ENCODE measurements at regions not wholly inside any gene's neighbourhood (a gene's known extent, or its start where the extent isn't known, plus 50 kb on each side); places are given as distances from the start of the nearest gene placed in this dataset.
"Not testable (repeated sequence)": the region's sequence is repeated elsewhere in the genome, so short reads cannot be mapped to it uniquely, and the experiment has no call there.

- Histone ChIP-seq H3K27ac (ENCODE audit: low read depth, low read length) (no peak overlapping the region), H3K36me3 (ENCODE audit: insufficient read depth, low read length) (no peaks in the 10 kb centered on the region), H3K27me3 (ENCODE audit: insufficient read depth, low read length) (no peaks in the 10 kb centered on the region), H3K9me3 (ENCODE audit: insufficient read depth, low read depth, low read length) (no peaks in the 10 kb centered on the region), H3K9ac (ENCODE audit: low read depth, low read length) (no peak overlapping the region), H3K4me3 (ENCODE audit: low read length) (no peak overlapping the region), H3K4me1 (ENCODE audit: insufficient read depth, low read length) (peaks cover 43% of the 10 kb centered on the region)
- WGBS, result 83% methylated on average over 3 of the region's 3 CpGs
Observed at GRCh38 chr3:170814822-170815221, 55.2 kb downstream of the RPL22L1 start.

GRCh38 chr3:170813266-170813665, 56.7 kb downstream of the RPL22L1 start:
- WGBS, result 82% methylated on average over 5 of the region's 5 CpGs
- peaks cover 43% of the 10 kb centered on the region for H3K4me1 ChIP-seq (ENCODE audit: insufficient read depth, low read length)
- no peaks in the 10 kb centered on the region for H3K9me3 ChIP-seq (ENCODE audit: insufficient read depth, low read depth, low read length)
- H3K27me3 ChIP-seq (ENCODE audit: insufficient read depth, low read length), result no peaks in the 10 kb centered on the region
- H3K36me3 ChIP-seq (ENCODE audit: insufficient read depth, low read length), result no peaks in the 10 kb centered on the region
- H3K4me3 ChIP-seq (ENCODE audit: low read length), result no peak overlapping the region
- H3K9ac ChIP-seq (ENCODE audit: low read depth, low read length), result no peak overlapping the region
- no peak overlapping the region for H3K27ac ChIP-seq (ENCODE audit: low read depth, low read length)

- Histone ChIP-seq H3K27me3 (ENCODE audit: insufficient read depth, low read length) (no peaks in the 10 kb centered on the region), H3K9me3 (ENCODE audit: insufficient read depth, low read depth, low read length) (no peaks in the 10 kb centered on the region), H3K4me1 (ENCODE audit: insufficient read depth, low read length) (peaks cover 38% of the 10 kb centered on the region), H3K4me3 (ENCODE audit: low read length) (no peak overlapping the region), H3K9ac (ENCODE audit: low read depth, low read length) (no peak overlapping the region), H3K27ac (ENCODE audit: low read depth, low read length) (no peak overlapping the region), H3K36me3 (ENCODE audit: insufficient read depth, low read length) (no peaks in the 10 kb centered on the region)
- WGBS, result 47% methylated on average over 7 of the region's 8 CpGs
Observed at GRCh38 chr3:170811928-170812591, 57.9 kb downstream of the RPL22L1 start.

GRCh38 chr3:170811515-170811914, 58.5 kb downstream of the RPL22L1 start:
- H3K36me3 ChIP-seq (ENCODE audit: insufficient read depth, low read length), result no peaks in the 10 kb centered on the region
- no peak overlapping the region for H3K9ac ChIP-seq (ENCODE audit: low read depth, low read length)
- no peak overlapping the region for H3K27ac ChIP-seq (ENCODE audit: low read depth, low read length)
- H3K27me3 ChIP-seq (ENCODE audit: insufficient read depth, low read length), result no peaks in the 10 kb centered on the region
- WGBS, result 73% methylated on average over 5 of the region's 5 CpGs
- H3K4me3 ChIP-seq (ENCODE audit: low read length), result no peak overlapping the region
- no peaks in the 10 kb centered on the region for H3K9me3 ChIP-seq (ENCODE audit: insufficient read depth, low read depth, low read length)
- peaks cover 32% of the 10 kb centered on the region for H3K4me1 ChIP-seq (ENCODE audit: insufficient read depth, low read length)

- no peak overlapping the region for H3K4me3 ChIP-seq (ENCODE audit: low read length)
- WGBS, result 81% methylated on average over 1 of the region's 1 CpG
- H3K4me1 ChIP-seq (ENCODE audit: insufficient read depth, low read length), result peaks cover 17% of the 10 kb centered on the region
- no peaks in the 10 kb centered on the region for H3K9me3 ChIP-seq (ENCODE audit: insufficient read depth, low read depth, low read length)
- H3K27me3 ChIP-seq (ENCODE audit: insufficient read depth, low read length), result no peaks in the 10 kb centered on the region
- H3K36me3 ChIP-seq (ENCODE audit: insufficient read depth, low read length), result no peaks in the 10 kb centered on the region
- no peak overlapping the region for H3K27ac ChIP-seq (ENCODE audit: low read depth, low read length)
- H3K9ac ChIP-seq (ENCODE audit: low read depth, low read length), result no peak overlapping the region
Observed at GRCh38 chr3:170809975-170810357, 60.0 kb downstream of the RPL22L1 start.

GRCh38 chr3:170809007-170809974, 60.7 kb downstream of the RPL22L1 start:
- Histone ChIP-seq H3K27ac (ENCODE audit: low read depth, low read length) (no peak overlapping the region), H3K4me3 (ENCODE audit: low read length) (no peak overlapping the region), H3K27me3 (ENCODE audit: insufficient read depth, low read length) (no peaks in the 10 kb centered on the region), H3K9me3 (ENCODE audit: insufficient read depth, low read depth, low read length) (no peaks in the 10 kb centered on the region), H3K4me1 (ENCODE audit: insufficient read depth, low read length) (peaks cover 14% of the 10 kb centered on the region), H3K9ac (ENCODE audit: low read depth, low read length) (no peak overlapping the region), H3K36me3 (ENCODE audit: insufficient read depth, low read length) (no peaks in the 10 kb centered on the region)
- 76% methylated on average over 14 of the region's 14 CpGs for WGBS

- H3K36me3 ChIP-seq (ENCODE audit: insufficient read depth, low read length), result no peaks in the 10 kb centered on the region
- no peaks in the 10 kb centered on the region for H3K27me3 ChIP-seq (ENCODE audit: insufficient read depth, low read length)
- H3K9ac ChIP-seq (ENCODE audit: low read depth, low read length), result no peak overlapping the region
- whole genome bisulfite sequencing, result 97% methylated on average over 5 of the region's 5 CpGs
- no peak overlapping the region for H3K4me3 ChIP-seq (ENCODE audit: low read length)
- no peak overlapping the region for H3K27ac ChIP-seq (ENCODE audit: low read depth, low read length)
- H3K4me1 ChIP-seq (ENCODE audit: insufficient read depth, low read length), result peaks cover 14% of the 10 kb centered on the region
- H3K9me3 ChIP-seq (ENCODE audit: insufficient read depth, low read depth, low read length), result no peaks in the 10 kb centered on the region
Observed at GRCh38 chr3:170808041-170808440, 62.0 kb downstream of the RPL22L1 start.

- H3K4me1 ChIP-seq (ENCODE audit: insufficient read depth, low read length), result peaks cover 10% of the 10 kb centered on the region; the same call in 1 of the 2 replicates
- H3K9ac ChIP-seq (ENCODE audit: low read depth, low read length), result no peak overlapping the region
- 94% methylated on average over 1 of the region's 2 CpGs for WGBS
- H3K4me3 ChIP-seq (ENCODE audit: low read length), result no peak overlapping the region
- H3K27ac ChIP-seq (ENCODE audit: low read depth, low read length), result no peak overlapping the region
- H3K9me3 ChIP-seq (ENCODE audit: insufficient read depth, low read depth, low read length), result no peaks in the 10 kb centered on the region
- no peaks in the 10 kb centered on the region for H3K36me3 ChIP-seq (ENCODE audit: insufficient read depth, low read length)
- no peaks in the 10 kb centered on the region for H3K27me3 ChIP-seq (ENCODE audit: insufficient read depth, low read length)
Observed at GRCh38 chr3:170806676-170807075, 63.3 kb downstream of the RPL22L1 start.

GRCh38 chr3:170806141-170806540, 63.9 kb downstream of the RPL22L1 start:
- Histone ChIP-seq H3K27me3 (ENCODE audit: insufficient read depth, low read length) (no peaks in the 10 kb centered on the region), H3K27ac (ENCODE audit: low read depth, low read length) (no peak overlapping the region), H3K9ac (ENCODE audit: low read depth, low read length) (no peak overlapping the region), H3K9me3 (ENCODE audit: insufficient read depth, low read depth, low read length) (no peaks in the 10 kb centered on the region), H3K4me3 (ENCODE audit: low read length) (no peak overlapping the region), H3K36me3 (ENCODE audit: insufficient read depth, low read length) (no peaks in the 10 kb centered on the region), H3K4me1 (ENCODE audit: insufficient read depth, low read length) (peaks cover 10% of the 10 kb centered on the region; the same call in 1 of the 2 replicates)
- 97% methylated on average over 5 of the region's 5 CpGs for WGBS

GRCh38 chr3:170805296-170805695, 64.7 kb downstream of the RPL22L1 start:
- H3K9ac ChIP-seq (ENCODE audit: low read depth, low read length); H3K27me3 ChIP-seq (ENCODE audit: insufficient read depth, low read length); H3K9me3 ChIP-seq (ENCODE audit: insufficient read depth, low read depth, low read length); H3K27ac ChIP-seq (ENCODE audit: low read depth, low read length); H3K4me1 ChIP-seq (ENCODE audit: insufficient read depth, low read length); H3K4me3 ChIP-seq (ENCODE audit: low read length); H3K36me3 ChIP-seq (ENCODE audit: insufficient read depth, low read length): not testable (repeated sequence)
- 92% methylated on average over 1 of the region's 1 CpG for WGBS

GRCh38 chr3:170804634-170805033, 65.4 kb downstream of the RPL22L1 start:
- not testable (repeated sequence) for H3K4me3 ChIP-seq (ENCODE audit: low read length); H3K9ac ChIP-seq (ENCODE audit: low read depth, low read length); H3K27me3 ChIP-seq (ENCODE audit: insufficient read depth, low read length); H3K27ac ChIP-seq (ENCODE audit: low read depth, low read length); H3K4me1 ChIP-seq (ENCODE audit: insufficient read depth, low read length); H3K36me3 ChIP-seq (ENCODE audit: insufficient read depth, low read length); H3K9me3 ChIP-seq (ENCODE audit: insufficient read depth, low read depth, low read length)
- 83% methylated on average over 1 of the region's 1 CpG for WGBS

Measured in HUES64 (cell line).